SIG-M5 treated with dmso at 0.1 percent for 504 hours (cell line): ENCODE measurements at regions not wholly inside any gene's neighbourhood (a gene's known extent, or its start where the extent isn't known, plus 50 kb on each side); places are given as distances from the start of the nearest gene placed in this dataset.
A peak's percentile ranks its signal among the peaks of the same experiment; 100 is the strongest.
"Not testable (repeated sequence)": the region's sequence is repeated elsewhere in the genome, so short reads cannot be mapped to it uniquely, and the experiment has no call there.

Experiments used
- DNase-seq: peaks from one replicate; lab custom pipeline; 2025; ENCODE audit not compliant: unreplicated experiment; lab: John Stamatoyannopoulos, UW

DNA sequence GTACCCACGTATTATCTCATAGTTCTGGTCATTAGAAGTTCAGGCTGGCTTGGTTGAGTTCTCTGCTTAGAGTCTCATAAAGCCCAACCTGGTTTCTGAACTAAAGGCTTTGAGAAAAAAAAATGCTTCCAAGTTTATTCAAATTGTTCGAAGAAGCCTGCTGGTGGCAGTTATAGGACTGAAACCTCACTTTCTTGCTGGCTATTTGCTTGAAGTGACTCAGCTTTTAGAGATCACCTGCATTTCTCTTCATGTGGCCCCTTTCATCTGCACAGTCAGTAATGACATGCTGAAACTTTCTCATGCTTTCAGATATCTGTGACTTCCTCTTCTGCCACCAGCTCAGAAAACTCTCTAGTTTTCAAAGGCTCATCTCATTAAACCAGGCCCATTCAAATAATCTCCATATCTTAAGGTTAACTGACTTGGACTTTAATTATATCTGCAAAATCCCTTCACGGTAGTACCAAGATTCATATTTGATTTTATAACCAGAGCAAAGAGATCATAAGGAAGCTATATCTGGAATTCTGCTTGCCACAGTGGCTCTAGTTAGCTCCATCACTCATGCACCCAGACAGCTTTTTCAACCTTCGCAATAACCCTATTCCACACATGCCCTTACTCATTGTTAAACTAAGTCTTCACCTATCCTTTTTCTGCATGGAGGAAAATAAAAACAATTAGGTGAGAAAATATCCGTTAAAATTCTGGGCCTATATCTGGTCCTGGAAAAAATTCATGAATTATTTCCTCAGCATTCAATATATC is 433.8 kb upstream of the CBLB start:
- no peak for DNase-seq

DNA sequence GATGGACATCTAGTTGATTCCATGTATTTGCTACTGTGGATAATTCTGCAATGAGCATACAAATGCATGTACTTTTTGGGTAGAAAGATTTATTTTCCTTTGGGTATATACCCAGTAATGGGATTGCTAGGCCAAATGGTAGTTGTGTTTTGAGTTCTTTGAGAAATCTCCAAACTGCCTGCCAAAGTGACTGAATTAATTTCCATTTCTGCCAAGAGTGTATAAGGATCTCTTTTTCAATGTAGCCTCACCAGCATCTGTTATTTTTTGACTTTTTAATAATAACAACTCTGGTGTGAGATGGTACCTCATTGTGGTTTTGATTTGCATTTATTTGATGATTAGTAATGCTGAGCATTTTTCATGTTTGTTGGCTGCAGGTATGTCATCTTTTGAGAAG is 435.0 kb upstream of the CBLB start:
- DNase-seq, result no peak

DNA sequence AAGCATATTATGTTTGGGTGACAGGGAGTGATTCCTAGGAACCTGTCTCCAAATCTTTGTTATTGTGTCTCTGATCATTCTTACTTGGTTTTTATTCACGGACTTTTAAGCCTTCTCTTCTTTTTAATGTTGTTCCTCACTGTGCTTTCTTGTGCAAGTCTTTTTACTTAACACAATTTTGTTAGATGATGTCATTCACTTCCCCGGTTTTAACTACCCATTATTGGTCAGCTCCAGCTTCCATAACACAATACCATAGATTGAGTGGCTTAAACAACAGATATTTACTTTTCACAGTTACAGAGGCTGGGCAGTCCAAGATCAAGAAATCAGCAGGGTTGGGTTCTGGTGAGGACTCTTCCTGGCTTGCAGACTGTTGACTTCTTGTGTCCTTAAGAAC is 436.3 kb upstream of the CBLB start:
- no peak for DNase-seq

DNA sequence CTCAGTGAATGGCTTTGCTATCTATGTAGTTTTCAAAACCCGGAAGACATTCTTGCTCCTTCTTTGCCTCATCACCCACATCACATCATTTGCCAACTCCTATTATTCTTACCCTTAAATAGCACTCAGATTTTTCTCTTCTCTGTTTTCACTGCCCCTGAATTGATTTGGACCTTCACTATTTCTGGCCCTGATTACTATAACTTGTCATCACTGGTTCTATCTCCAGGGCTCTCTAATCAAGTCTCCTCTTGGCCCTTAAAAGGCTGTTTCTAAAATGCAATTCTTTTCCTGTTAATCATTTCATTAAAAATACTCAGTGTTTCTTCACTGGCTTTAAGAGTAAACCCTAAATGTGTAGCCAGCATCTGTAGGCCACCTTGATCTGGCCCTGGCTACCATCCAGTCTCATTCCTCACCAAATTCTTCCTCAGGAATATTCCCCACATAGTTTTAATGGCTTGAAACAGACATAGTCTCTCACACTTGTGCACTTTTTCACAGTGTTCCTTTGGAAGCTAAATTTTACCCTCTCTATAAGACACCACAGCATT is 437.1 kb upstream of the CBLB start:
- no peak for DNase-seq

DNA sequence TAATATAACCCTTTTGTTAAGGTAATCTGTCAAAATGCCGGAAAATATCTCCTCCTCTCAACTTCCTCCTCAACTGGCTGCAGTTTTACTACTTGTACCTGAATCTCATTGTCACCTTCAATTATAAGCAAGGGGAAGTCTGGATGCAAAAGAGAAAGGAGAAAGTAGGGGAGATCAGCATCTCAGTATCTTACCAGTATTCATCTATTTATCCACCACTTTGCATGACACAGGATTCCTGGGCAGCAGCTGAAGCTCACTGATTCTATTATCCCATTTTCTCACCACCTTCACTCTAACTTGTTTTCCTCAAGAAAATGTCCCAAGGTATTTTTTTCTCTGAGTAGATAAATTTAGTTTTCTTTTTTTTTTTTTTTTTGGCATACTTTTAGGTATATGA is 440.5 kb upstream of the CBLB start:
- DNase-seq, result no peak

DNA sequence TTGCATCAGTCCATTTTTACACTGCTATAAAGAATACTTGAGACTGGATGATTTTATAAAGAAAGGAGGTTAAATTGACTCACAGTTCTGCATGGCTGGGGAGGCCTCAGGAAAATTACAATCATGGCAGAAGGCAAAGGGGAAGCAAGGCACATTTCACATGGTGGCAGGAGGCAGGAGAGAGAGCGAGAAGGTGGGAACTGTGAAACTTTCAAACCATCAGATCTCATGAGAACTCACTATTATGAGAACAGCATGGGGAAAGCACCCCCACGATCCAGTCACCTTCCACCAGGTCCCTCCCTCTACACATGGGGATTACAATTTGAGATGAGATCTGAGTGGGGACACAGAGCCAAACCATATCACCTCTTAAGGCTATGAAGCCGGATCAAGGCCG is 441.0 kb upstream of the CBLB start:
- DNase-seq, result not testable (repeated sequence)

DNA sequence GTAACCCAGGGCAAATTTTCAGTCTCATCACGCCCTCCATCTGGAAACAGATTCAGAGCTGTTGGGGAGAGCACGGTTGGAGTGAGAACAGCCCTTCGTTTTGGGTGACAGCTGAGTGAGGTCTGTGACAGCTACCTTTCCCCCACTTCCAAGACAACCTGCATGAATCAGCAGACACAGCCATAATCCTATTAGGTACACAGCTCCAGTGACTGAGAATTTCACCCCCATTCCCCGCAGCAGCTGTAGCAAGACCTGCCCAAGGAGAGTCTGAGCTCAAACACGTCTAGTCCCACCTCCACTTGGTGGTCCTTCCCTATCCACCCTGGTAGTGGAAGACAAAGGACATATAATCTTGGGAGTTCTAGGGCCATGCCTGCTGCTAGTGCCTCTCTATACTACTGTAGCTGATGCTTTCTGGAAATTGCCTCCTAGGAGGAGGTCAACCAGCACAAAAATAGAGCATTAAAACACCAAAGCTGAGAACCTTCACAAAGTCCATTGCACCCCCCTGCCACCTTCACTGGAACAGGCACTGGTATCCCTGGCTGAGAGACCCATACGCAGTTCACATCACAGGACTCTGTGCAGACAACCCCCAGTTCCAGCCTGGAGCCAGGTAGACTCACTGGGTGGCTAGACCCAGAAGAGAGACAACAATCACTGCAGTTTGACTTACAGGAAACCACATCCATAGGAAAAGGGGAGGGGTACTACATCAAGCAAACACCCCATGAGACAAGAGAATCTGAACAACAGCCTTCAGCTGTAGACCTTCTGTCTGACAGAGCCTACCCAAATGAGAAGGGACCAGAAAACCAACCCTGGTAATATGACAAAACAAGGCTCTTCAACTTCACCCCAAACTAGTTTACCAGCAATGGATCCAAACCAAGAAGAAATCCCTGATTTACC is 448.6 kb upstream of the CBLB start:
- no peak for DNase-seq

DNA sequence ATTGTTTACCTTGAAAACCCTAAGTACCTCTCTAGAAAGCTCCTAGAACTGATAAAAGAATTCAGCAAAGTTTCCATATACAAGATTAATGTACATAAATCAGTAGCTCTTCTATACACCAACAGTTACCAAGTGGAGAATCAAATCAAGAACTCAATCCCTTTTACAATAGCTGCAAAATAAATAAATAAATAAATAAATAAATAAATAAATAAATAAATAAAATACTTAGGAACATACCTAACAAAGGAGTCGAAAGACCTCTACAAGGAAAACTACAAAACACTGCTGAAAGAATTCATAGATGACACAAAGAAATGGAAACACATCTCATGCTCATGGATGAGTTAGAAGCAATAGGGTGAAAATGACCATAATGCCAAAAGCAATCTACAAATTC is 452.6 kb upstream of the CBLB start:
- not testable (repeated sequence) for DNase-seq

DNA sequence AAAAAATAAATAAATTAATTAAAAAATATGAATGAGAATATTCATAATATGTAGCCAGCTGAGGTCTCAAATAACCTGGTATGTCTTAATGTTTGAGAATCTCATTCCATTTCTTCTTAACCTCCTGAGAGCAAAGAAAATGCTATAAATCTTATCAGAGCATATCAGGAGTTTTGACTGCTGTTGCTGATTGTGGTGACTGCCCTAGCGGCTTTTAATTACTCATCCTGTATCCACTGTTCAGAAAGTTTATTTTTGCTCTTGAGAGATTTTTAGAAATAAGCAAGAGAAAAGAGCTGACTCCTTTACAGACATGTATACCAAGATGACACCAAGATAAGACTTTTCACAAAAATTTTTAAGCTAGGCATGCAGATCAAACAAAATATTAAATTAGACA is 454.8 kb upstream of the CBLB start:
- no peak for DNase-seq

DNA sequence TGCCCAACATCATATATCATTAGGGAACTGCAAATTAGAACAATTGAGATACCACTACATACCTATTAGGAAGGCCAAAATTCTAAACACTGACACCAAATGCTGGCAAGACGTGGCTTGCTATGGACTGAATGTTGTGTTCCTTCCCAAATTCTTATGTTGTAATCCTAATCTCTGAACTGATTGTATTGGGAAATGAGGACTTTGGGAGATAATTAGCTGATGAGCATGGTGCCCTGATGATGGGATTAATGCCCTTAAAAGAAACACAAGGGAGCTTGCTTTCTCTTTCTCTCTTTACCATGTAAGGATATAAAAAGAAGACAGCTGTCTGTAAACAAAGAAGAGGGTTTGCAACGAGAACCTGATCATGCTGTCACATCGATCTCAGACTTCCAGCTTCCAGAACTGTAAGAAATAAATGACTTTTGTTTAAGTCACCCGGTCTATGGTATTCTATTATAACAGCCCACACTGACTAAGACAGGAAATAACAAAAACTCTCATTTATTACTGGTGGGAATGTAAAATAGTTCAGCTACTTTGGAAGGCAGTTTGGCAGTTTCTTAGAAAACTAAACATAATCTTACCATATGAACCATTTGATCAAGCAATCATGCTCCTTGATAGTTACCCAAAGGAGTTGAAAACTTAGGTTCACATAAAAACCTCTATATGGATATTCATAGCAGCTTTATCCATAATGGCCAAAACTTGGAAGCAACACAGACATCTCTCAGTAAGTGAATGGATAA is 458.3 kb upstream of the CBLB start:
- no peak for DNase-seq

DNA sequence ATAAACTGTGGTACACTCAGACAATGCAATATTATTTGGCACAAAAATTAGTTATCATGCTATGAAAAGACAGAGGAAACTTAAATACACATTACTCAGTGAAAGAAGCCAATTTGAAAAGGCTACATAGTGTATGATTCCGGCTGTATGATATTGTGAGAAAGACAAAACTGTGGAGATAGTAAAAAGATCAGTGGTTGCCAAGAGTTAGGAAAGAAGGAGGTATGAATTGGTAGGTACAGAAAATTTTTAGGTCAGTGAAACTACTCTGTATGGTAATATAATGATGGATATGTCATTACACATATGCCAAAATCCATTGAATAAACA is 458.8 kb upstream of the CBLB start:
- no peak for DNase-seq

DNA sequence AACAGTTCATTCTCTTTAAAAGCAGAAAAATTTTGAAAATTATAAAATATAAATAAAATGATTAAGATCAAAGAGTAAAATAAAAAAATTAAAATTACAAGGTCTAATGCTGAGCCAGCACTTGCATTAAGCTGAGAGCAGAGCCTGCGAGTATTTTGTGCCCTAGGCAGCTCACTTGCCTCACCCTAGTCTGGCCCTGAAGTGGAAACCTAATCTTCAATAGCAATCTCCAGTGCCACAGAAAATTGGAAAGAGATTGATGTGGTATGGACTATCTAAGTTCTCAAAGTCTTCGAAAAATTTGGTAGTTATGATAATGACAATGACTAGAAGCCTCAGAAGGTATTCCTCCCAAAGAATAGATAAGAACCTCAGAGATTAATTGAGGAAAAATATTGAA is 459.4 kb upstream of the CBLB start:
- DNase-seq, result no peak

DNA sequence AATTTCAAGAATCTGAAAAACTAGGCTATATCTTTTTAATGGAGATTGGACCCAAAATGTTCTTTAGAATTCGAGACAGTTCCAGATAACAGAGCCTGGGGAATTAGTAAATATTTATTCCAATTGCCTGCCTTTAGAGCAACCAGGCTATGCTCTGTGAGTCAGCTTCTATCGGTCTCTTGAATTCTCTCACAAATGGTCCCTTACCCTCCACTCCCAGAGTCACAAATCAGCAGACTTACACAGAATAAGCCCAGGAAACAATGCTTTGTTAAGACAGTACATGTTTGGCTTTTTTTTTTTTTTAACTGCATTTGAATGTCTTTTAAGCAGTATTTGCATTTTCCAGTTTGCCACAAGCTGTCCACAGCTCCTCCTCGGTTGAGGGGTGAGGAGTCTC is 460.7 kb upstream of the CBLB start:
- no peak for DNase-seq

DNA sequence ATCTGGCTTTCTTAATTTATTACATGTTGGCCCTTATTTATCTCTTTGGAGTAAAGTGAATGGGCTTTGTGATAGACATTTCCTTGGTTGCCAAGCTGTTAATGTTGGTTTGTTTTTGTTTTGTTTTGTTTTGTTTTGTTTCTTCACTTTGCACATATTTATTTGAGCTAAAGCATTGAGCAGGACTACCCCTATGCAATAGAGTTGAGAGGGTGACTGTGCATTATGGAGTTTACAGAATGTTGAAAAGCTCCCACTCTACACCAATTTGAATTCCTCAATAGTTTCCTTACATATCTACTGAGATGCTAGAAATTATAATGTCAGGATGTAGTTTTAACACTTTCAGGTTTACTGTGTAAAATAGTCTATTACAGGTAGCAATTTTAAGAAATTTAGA is 462.8 kb upstream of the CBLB start:
- DNase-seq, result no peak

DNA sequence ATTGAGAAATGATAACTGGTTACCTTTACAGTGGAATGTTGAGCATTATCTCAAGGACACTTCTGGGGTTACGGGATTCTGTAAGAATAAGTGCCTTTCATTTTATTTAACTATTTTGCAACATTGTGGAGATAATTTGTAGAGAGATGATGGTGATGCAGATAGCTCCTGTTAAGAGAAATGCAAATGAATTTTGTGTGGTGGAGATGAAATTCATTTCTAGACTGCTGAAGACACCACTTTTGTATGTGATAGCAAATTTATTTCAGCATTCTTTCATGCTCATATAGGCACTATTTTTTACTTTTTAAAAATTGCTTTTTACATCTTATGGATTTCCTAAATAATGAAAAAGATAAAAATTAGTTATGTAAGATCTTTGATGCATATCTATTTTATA is 463.3 kb upstream of the CBLB start:
- no peak for DNase-seq

DNA sequence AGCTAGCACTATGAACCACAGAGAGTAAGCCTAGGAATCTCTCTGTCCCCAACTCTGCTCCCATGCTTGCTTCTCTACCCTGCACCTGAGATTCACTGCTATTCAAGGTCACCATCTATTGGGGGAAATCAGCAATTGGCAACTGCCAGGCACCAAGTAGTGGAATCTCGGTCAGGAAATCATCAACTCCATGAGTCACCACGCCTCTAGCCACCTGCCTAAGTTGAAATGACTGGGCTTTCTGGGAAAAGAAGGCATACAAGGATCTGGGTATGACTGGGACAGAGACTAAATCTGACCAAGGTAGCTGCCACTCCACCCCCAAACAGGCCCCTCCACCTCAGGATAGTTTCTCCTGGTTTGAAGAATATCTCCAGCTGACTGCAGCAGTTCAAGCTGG is 464.1 kb upstream of the CBLB start:
- no peak for DNase-seq

DNA sequence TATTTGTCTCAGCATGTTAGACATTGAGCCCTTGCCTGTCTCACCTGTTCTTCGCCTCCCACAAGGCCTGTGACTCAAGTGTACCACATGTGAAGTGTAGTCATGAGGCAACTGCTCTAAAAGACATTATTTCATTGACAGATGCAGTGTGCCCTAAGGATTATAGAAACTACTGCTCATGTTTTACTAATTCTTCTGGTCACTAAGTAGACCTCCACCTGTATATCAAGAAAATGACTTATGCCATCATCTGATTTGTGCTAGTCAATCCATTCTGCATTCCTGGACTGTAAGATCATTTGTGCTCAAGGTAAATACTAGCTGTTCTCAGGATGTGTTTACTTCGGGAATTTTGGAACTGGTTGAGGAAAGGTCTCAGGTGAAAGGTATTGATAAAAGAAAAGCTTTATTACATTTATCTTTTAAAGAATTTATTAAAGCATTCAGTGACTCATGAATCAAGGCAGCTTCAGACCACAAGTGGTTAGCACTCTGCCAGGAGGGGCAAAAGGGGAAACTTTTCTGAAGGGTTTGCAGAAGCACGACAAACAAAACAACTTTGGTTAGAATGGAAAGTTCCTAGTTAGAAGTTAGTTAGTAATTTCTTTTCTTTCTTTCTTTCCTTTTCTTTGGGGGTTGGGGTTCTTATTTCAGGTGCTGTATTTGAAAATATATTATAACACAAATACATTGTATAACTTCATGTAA is 465.3 kb upstream of the CBLB start:
- DNase-seq, result peak; percentile 4

DNA sequence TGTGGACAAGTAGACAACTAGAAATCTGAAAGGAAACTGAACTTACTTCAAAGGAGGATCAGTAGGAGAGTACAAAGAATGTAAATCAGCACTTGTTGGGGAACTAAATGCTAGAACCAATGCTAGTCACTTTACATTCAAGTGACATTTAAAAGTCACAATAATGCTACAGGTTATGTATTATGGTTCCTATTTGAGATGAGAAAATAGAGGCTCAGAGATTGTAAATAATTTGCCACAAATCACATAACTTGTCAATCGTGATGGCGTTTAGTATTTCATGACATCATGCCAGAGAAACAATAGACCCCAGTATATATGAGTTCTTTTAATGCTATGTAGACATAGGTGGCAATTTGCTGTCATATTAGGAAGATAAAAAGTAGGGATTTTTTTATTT is 467.8 kb upstream of the CBLB start:
- no peak for DNase-seq

DNA sequence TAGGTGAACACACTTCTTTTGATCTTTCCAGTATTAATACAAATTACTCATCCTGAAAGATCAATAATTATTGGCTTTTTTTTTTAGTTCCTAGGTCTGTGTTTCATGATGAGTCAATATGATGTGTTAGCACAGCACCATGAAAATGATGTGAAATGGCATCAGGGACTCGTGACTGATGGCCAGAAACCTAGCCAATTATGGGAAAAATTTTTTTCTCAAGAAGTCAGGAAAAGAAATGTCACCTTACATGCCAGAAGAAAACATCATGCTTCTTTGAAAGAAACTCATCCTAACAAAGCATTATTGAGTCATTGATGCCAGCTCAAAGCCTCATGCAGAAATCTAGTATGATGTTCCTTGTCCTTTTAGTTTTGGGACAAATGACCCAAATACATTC is 468.3 kb upstream of the CBLB start:
- no peak for DNase-seq

DNA sequence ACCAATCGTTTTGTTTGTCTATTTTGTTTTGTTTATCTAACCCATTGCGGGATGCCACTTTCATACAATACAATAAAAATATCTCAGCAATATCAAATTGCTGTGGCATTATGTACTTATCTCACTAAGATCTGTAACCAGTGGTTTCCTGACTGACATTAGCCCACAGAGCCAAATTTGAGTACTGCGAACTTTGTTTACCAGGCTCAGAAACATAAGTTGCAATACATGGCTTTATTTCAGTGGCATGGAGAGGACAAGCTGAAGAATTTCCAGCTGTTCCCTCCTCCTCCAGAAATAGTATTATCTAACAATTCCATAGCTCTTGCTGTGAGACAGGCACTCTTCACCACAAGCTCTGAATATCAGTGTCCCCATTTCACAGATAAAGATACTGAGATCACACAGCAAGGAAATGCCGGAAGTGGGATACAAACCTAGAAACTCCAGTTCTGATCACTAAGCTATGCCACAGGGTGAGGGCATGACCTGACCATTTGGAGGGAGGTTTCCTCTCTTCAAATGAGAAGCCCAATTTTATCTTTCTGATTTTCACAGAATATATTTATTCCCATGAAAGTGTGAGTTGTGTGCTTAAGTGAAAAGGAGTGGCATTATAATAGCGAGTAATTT is 469.9 kb upstream of the CBLB start:
- DNase-seq, result no peak
